Tibial nerve (tissue), 4 donors: ENCODE measurements at regions not wholly inside any gene's neighbourhood (a gene's known extent, or its start where the extent isn't known, plus 50 kb on each side); places are given as distances from the start of the nearest gene placed in this dataset.

ENCODE experiments used
- DNase-seq, 2 donors: peaks; one replicate each; pipeline ENCODE4 v3.0.0-alpha.2; 2019; ENCODE audit warnings: low spot score in 2 of 2
- H3K27ac ChIP-seq, 4 donors: fragments of 200-600 bp; sonication (generic) in 3 of 4; one replicate each; pipeline ENCODE4 v1.5.1; 2017 to 2019; ENCODE audit warnings: mild to moderate bottlenecking in 1 of 4
- H3K27me3 ChIP-seq, 2 donors: fragments of 200-600 bp; sonication (generic) in 1 of 2; one replicate each; pipeline versions ENCODE4 v1.5.1 to v1.6.0; 2017 to 2019
- H3K36me3 ChIP-seq, 3 donors: fragments of 200-600 bp; sonication (generic); one replicate each; pipeline ENCODE4 v1.5.1; 2018 to 2019
- H3K4me1 ChIP-seq, 4 donors: fragments of 200-600 bp; sonication (generic) in 3 of 4; one replicate each; pipeline ENCODE4 v1.5.1; 2017 to 2019
- H3K4me3 ChIP-seq, 4 donors: fragments of 200-600 bp; sonication (generic) in 3 of 4; one replicate each; pipeline ENCODE4 v1.5.1; 2017 to 2019; ENCODE audit warnings: mild to moderate bottlenecking in 1 of 4, moderate library complexity in 1 of 4
- H3K9me3 ChIP-seq, 4 donors: fragments of 200-600 bp; sonication (generic) in 3 of 4; one replicate each; pipeline ENCODE4 v1.5.1; 2017 to 2019
- EP300 ChIP-seq, 2 donors: sonication (generic); formaldehyde crosslinking; IDR thresholded peaks; one replicate each; pipeline ENCODE4 v1.6.1; 2017; ENCODE audit warnings: antibody characterized with exemption in 2 of 2, mild to moderate bottlenecking in 1 of 2
- POLR2A ChIP-seq, 2 donors: fragments of 450-650 bp; IDR thresholded peaks; one replicate each; pipeline ENCODE4 v1.6.1; 2017; ENCODE audit warnings: antibody characterized with exemption in 2 of 2, mild to moderate bottlenecking in 2 of 2, moderate library complexity in 2 of 2
- WGBS, 2 donors: methylation state at CpG; one replicate each; pipeline ENCODE4 v1.1.5; 2018; 5-methylcytosine and 5-hydroxymethylcytosine counted together
- TF ChIP-seq, protein P1 (sequence below), 5 experiments: fragments of 200-600 bp in 3 of 5; fragments of 450-650 bp in 2 of 5; sonication (generic) in 3 of 5; IDR thresholded peaks; one replicate each; pipeline ENCODE4 v1.5.1; 2016 to 2019; ENCODE audit warnings: antibody characterized with exemption in 5 of 5, mild to moderate bottlenecking in 3 of 5, moderate library complexity in 2 of 5

DNA sequence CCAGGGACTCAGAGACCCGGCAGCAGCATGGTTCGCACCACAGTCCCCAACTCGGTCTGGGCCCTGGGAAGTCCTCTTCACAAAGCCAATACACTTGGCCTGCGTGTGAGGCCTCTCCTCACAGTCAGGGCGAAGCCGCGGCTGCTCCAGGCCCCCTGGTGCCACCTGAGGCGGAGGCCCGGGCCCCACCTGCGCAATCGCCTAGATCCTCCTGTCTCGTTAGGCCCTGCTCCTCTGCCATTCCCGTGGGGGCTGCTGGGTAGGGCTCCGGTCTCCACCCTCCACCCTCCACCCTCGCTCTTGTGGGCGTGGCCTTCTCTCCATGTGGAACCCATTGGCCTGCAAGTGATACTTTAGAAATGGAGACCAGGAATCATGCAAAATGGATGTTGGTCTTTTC is 553.3 kb downstream of the INHBA start:
- TF ChIP-seq EP300 (IDR thresholded peaks at IDR 0.05) (no peak), POLR2A (IDR thresholded peaks at IDR 0.05) (no peak)
- TF ChIP-seq, protein P1, sequence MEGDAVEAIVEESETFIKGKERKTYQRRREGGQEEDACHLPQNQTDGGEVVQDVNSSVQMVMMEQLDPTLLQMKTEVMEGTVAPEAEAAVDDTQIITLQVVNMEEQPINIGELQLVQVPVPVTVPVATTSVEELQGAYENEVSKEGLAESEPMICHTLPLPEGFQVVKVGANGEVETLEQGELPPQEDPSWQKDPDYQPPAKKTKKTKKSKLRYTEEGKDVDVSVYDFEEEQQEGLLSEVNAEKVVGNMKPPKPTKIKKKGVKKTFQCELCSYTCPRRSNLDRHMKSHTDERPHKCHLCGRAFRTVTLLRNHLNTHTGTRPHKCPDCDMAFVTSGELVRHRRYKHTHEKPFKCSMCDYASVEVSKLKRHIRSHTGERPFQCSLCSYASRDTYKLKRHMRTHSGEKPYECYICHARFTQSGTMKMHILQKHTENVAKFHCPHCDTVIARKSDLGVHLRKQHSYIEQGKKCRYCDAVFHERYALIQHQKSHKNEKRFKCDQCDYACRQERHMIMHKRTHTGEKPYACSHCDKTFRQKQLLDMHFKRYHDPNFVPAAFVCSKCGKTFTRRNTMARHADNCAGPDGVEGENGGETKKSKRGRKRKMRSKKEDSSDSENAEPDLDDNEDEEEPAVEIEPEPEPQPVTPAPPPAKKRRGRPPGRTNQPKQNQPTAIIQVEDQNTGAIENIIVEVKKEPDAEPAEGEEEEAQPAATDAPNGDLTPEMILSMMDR (IDR thresholded peaks at IDR 0.05): no peak
- H3K27ac ChIP-seq: no peak overlapping the region
- 95 to 96% methylated on average over 15 to 16 of the region's 16 CpGs for WGBS, 2 donors

DNA sequence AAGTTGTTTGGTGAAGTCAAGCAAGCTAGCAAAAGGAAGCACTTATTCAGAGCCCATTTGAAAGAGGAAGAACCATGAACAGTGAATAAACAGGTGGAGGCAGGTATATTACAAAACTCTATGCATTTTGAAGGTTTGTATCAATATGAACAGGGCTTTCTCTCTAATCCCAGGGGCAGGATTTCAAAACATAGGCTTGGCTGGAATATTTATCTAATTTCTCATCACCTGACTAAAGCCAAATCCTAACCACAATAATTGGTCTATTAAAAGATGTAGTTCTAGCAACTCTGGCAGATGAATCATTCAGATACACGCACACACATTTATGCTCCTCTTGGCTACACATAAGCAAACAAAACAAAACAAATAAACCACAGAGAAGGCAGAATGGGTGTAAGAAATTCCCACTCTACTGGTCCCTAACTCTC is 554.4 kb downstream of the INHBA start:
- Histone ChIP-seq H3K9me3 (no peaks in the 10 kb centered on the region), H3K27ac (no peak overlapping the region), H3K4me3 (no peak overlapping the region), H3K4me1 (peaks cover 0 to 5% (median 0%) of the 10 kb centered on the region in 4 donors), H3K27me3 (no peaks in the 10 kb centered on the region), H3K36me3 (no peaks in the 10 kb centered on the region)
- TF ChIP-seq, protein P1 (IDR thresholded peaks at IDR 0.05): no peak
- no peak for TF ChIP-seq POLR2A (IDR thresholded peaks at IDR 0.05)
- no peak for TF ChIP-seq EP300 (IDR thresholded peaks at IDR 0.05)
- WGBS, 2 donors: 58 to 59% methylated on average over 1 of the region's 1 CpG
- DNase-seq: no peak

More for the DNA sequence above, 553.3 kb downstream of the INHBA start:
- Histone ChIP-seq H3K4me3 (no peak overlapping the region), H3K9me3 (no peaks in the 10 kb centered on the region), H3K4me1 (peaks cover 0 to 5% (median 0%) of the 10 kb centered on the region in 4 donors), H3K36me3 (no peaks in the 10 kb centered on the region), H3K27me3 (no peaks in the 10 kb centered on the region)
- no peak for DNase-seq

DNA sequence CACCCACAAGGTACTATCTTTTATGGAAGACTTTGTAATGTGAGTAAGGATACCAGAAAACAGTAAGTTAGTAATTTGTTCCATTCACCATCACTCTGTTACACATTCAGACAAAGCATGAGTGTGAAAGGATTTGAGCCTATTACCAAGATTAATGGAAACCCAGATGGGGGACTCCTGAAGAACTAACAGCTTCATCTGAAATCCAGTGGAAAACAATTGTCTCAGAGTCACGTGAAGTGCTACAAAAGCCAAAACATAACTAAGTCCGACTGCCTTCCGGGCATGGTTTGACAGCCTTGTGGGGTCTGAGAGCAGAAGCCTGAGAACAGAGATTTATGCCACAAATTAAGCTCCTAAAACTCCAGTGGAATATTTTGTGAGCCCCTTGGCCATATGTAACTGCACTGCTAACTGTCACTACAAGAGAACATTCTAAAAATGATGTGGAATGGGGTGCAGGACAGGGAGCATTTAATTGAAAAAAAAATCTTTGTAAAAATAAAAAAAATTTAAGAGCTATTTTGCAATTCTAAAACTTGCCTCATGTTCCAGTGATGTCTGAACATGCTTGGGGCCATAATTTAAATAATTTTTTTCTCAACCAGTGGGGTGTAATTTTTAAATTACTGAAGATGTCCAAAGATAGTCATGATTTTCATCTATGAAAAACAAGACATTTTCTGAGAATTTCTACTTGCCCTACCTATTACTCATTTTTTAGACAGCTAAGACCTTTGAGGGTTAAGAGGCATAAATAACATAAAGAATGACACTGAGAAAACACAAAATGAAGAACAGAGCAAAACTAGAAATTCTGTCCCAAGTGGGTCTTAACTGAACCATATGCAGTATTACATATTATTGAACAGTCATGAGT is 555.0 kb downstream of the INHBA start:
- peaks cover 0 to 5% (median 0%) of the 10 kb centered on the region in 4 donors for H3K4me1 ChIP-seq
- H3K4me3 ChIP-seq: no peak overlapping the region
- 70 to 76% methylated on average over 3 of the region's 3 CpGs for WGBS, 2 donors
- DNase-seq: no peak
- no peak overlapping the region for H3K27ac ChIP-seq
- no peaks in the 10 kb centered on the region for H3K9me3 ChIP-seq
- TF ChIP-seq, protein P1 (IDR thresholded peaks at IDR 0.05): no peak
- TF ChIP-seq POLR2A (IDR thresholded peaks at IDR 0.05) (no peak), EP300 (IDR thresholded peaks at IDR 0.05) (no peak)
- no peaks in the 10 kb centered on the region for H3K36me3 ChIP-seq
- no peaks in the 10 kb centered on the region for H3K27me3 ChIP-seq

DNA sequence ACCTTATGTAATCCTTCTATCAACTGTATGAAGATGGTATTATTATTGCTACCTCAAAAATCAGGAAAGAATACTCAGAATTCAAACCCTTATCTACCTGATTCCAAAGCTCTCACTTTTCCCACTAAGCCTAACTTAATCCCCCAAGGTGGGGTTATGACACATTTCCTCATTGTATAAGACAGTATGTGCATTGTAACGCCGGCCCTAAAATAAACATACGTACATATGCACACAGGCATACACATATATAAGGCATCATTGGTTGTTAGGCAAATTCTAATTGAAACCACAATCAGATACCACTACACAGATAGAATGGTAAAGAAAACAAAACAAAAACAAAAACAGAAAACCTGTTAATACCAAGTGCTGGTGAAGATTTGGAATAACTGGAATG is 556.5 kb downstream of the INHBA start:
- Histone ChIP-seq H3K4me3 (no peak overlapping the region), H3K4me1 (peaks cover 0 to 5% (median 0%) of the 10 kb centered on the region in 4 donors), H3K36me3 (no peaks in the 10 kb centered on the region), H3K27ac (no peak overlapping the region), H3K27me3 (no peaks in the 10 kb centered on the region), H3K9me3 (no peaks in the 10 kb centered on the region)
- DNase-seq: no peak
- TF ChIP-seq, protein P1 (IDR thresholded peaks at IDR 0.05): no peak
- TF ChIP-seq EP300 (IDR thresholded peaks at IDR 0.05): no peak
- no peak for TF ChIP-seq POLR2A (IDR thresholded peaks at IDR 0.05)
- 86 to 94% methylated on average over 3 of the region's 3 CpGs for WGBS, 2 donors

DNA sequence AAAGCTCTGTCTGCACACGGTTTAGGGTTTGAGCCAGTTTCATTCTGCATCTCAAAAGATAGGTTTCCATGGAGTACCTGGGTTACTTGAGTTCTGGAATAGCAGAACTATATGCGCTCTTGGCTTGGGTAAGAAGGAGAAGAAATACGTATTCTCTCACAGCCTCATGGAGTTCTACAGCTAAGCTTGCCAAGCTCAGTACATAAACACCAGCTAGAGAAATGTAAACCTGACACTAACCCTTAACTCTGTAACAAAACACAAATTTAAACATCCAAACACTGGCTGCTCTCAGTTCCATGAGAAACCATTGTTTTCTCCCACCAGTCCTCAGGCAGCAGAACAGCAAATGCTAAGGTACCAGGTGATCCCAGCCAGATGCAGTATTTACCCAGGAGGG is 557.2 kb downstream of the INHBA start:
- H3K4me3 ChIP-seq: no peak overlapping the region
- no peaks in the 10 kb centered on the region for H3K36me3 ChIP-seq
- H3K27ac ChIP-seq: no peak overlapping the region
- H3K4me1 ChIP-seq: peaks cover 0 to 5% (median 0%) of the 10 kb centered on the region in 4 donors
- WGBS, 2 donors: 79 to 81% methylated on average over 3 of the region's 3 CpGs
- H3K27me3 ChIP-seq: no peaks in the 10 kb centered on the region
- DNase-seq: no peak
- H3K9me3 ChIP-seq: no peaks in the 10 kb centered on the region
- TF ChIP-seq POLR2A (IDR thresholded peaks at IDR 0.05): no peak
- TF ChIP-seq, protein P1 (IDR thresholded peaks at IDR 0.05): no peak
- TF ChIP-seq EP300 (IDR thresholded peaks at IDR 0.05): no peak
